K562 (cell line): ENCODE measurements at regions not wholly inside any gene's neighbourhood (a gene's known extent, or its start where the extent isn't known, plus 50 kb on each side); places are given as distances from the start of the nearest gene placed in this dataset.

ENCODE experiments used
- ATAC-seq: fragments of 200-7000 bp; cut with Tn5 transposase; 3 replicates; pipeline ENCODE4 v1.9.1; 2020; ENCODE audit warnings: moderate library complexity
- BruUV-seq: library from RNA; stranded (reverse); fragments of 400-500 nt; replicated peaks from 2 replicates; lab custom pipeline; 2021; lab: Mats Ljungman, UMichigan
- CTCF ChIA-PET: fragments of 300-600 bp; formaldehyde crosslinking; extraction: SDS; loops from one replicate; lab custom pipeline; 2021; ENCODE audit warnings: low intra/inter-chr PET ratio; lab: Yijun Ruan, JAX
- POLR2A ChIA-PET: fragments of 300-600, 350-650 bp; sonication (Branson Sonifier 250); formaldehyde crosslinking; extraction: SDS; loops from one replicate; lab custom pipeline; 2021; ENCODE audit warnings: antibody characterized with exemption, inconsistent platforms; lab: Yijun Ruan, JAX
- DNase-seq, 4 experiments: peaks; one replicate each; pipeline versions ENCODE4 v3.0.0 to v3.0.0-alpha.2; 2011 to 2018; ENCODE audit warnings: low spot score in 3 of 4, mixed read lengths in 3 of 4; ENCODE audit errors: extremely low read depth in 1 of 4
- FAIRE-seq: peaks from 2 replicates; lab custom pipeline; 2011; peaks lifted over from hg19 to GRCh38; lab: Jason Lieb, UNC
- H2AFZ ChIP-seq: 2 replicates; pipeline ENCODE4 v1.6.0; 2011; ENCODE audit warnings: low read depth, low read length, control low read depth, inconsistent platforms
- H3K27ac ChIP-seq: fragments of 200-600 bp; 3 replicates; pipeline ENCODE4 v1.8.0; 2011; ENCODE audit warnings: low read depth, mild to moderate bottlenecking, control low read depth, inconsistent platforms, low read length, moderate library complexity, mixed read lengths; ENCODE audit errors: extremely low read depth
- H3K27me3 ChIP-seq, 2 experiments: fragments of 300-600 bp in 1 of 2; 2 replicates in 1 of 2; 3 replicates in 1 of 2; pipeline versions ENCODE4 v1.6.0 to v1.8.0; 2011; ENCODE audit warnings: inconsistent platforms in 2 of 2, low read length in 2 of 2, mild to moderate bottlenecking in 1 of 2, mixed read lengths in 1 of 2, moderate library complexity in 1 of 2; ENCODE audit not compliant: control insufficient read depth in 2 of 2, insufficient read depth in 2 of 2
- H3K36me3 ChIP-seq: fragments of 300-600 bp; 3 replicates; pipeline ENCODE4 v1.8.0; 2011; ENCODE audit warnings: mild to moderate bottlenecking, low read length, inconsistent platforms; ENCODE audit not compliant: control insufficient read depth, insufficient read depth
- H3K4me1 ChIP-seq, 2 experiments: fragments of 200-600 bp in 1 of 2; replicated peaks in 1 of 2; 2 replicates in 1 of 2; 3 replicates in 1 of 2; pipeline versions ENCODE4 v1.5.1 to v1.8.0; 2011; ENCODE audit warnings: inconsistent platforms in 2 of 2, low read length in 2 of 2, mild to moderate bottlenecking in 1 of 2, mixed read lengths in 1 of 2, moderate library complexity in 1 of 2; ENCODE audit not compliant: control insufficient read depth in 2 of 2, insufficient read depth in 2 of 2
- H3K4me2 ChIP-seq: 2 replicates; pipeline ENCODE4 v1.6.1; 2011; ENCODE audit warnings: low read length, control low read depth, inconsistent platforms, mixed read lengths; ENCODE audit not compliant: insufficient read depth
- H3K4me3 ChIP-seq: fragments of 200-600 bp; sonication (generic), shearing (Covaris generic); 2 replicates; pipeline ENCODE4 v1.5.1; 2016; ENCODE audit warnings: control low read depth, inconsistent platforms
- H3K79me2 ChIP-seq: fragments of 200-600 bp; 3 replicates; pipeline ENCODE4 v1.8.0; 2011; ENCODE audit warnings: low read length, inconsistent platforms; ENCODE audit not compliant: control insufficient read depth, insufficient read depth
- H3K9ac ChIP-seq, 2 experiments: 2 replicates each; pipeline versions ENCODE4 v1.6.0 to v1.6.1; 2011; ENCODE audit warnings: low read depth in 2 of 2, low read length in 2 of 2, control low read depth in 1 of 2, inconsistent platforms in 1 of 2, mild to moderate bottlenecking in 1 of 2, mixed read lengths in 1 of 2; ENCODE audit not compliant: insufficient read depth in 1 of 2
- H3K9me1 ChIP-seq: one replicate; pipeline ENCODE4 v1.6.0; 2011; ENCODE audit warnings: inconsistent platforms, mild to moderate bottlenecking, low read length, moderate library complexity; ENCODE audit not compliant: control insufficient read depth, insufficient read depth
- H3K9me3 ChIP-seq: replicated peaks from 2 replicates; pipeline ENCODE4 v1.5.1; 2011; ENCODE audit warnings: low read depth, low read length, inconsistent platforms; ENCODE audit not compliant: control insufficient read depth, insufficient read depth
- H4K20me1 ChIP-seq: replicated peaks from 2 replicates; pipeline ENCODE4 v1.6.1; 2011; ENCODE audit warnings: low read length, inconsistent platforms, mixed read lengths; ENCODE audit not compliant: control insufficient read depth, insufficient read depth
- HCFC1 ChIP-seq: IDR thresholded peaks from 2 replicates; pipeline ENCODE4 v1.6.1; 2012; ENCODE audit warnings: low read depth, low read length, improper control_type of control experiment
- NFATC3 ChIP-seq: fragments of 450-650 bp; IDR thresholded peaks from 2 replicates; pipeline ENCODE4 v1.6.1; 2017; ENCODE audit warnings: mild to moderate bottlenecking
- POLR2B ChIP-seq: fragments of 450-650 bp; IDR thresholded peaks from 2 replicates; pipeline ENCODE4 v1.6.1; 2018; ENCODE audit warnings: low read depth; ENCODE audit not compliant: partially characterized antibody
- POLR2H ChIP-seq: IDR thresholded peaks from 2 replicates; pipeline ENCODE4 v1.6.1; 2016; ENCODE audit warnings: missing genetic modification characterization, low read depth, mild to moderate bottlenecking, control low read depth, missing compliant biosample characterization, moderate library complexity
- SMARCA5 ChIP-seq: fragments of 450-650 bp; IDR thresholded peaks from 2 replicates; pipeline ENCODE4 v1.6.1; 2016
- TAF15 ChIP-seq: fragments of 200-400 bp; formaldehyde crosslinking; IDR thresholded peaks from 2 replicates; pipeline ENCODE4 v1.6.1; 2017; ENCODE audit warnings: mild to moderate bottlenecking, low read depth, low read length, moderate library complexity
- ZZZ3 ChIP-seq: fragments of 450-650 bp; IDR thresholded peaks from 2 replicates; pipeline ENCODE4 v1.6.1; 2016; ENCODE audit warnings: antibody characterized with exemption, mild to moderate bottlenecking, moderate library complexity
- WGBS: fragments of 100-300 bp; shearing (Covaris generic); methylation state at CpG from one replicate; pipeline ENCODE4 v1.1.6; 2016; ENCODE audit warnings: low coverage, mixed read lengths; ENCODE audit not compliant: insufficient coverage; ENCODE audit errors: missing lambda C conversion rate; 5-methylcytosine and 5-hydroxymethylcytosine counted together
- in situ Hi-C: fragments of 300-500 bp; cut with MboI; formaldehyde crosslinking; loops from 4 replicates; pipeline ENCODE4 v1.15.0; 2018; ENCODE audit warnings: inconsistent platforms, mixed read lengths
- intact Hi-C: fragments of 100-400 bp; cut with micrococcal nuclease; formaldehyde crosslinking; loops from 2 replicates; pipeline ENCODE4 v1.14.2; 2022
- TF ChIP-seq, protein P1 (sequence below), 2 experiments: fragments of 450-650 bp; formaldehyde crosslinking in 1 of 2; IDR thresholded peaks; 2 replicates each; pipeline versions ENCODE4 v1.4.0 to v1.6.1; 2014 to 2020; ENCODE audit warnings: mild to moderate bottlenecking in 2 of 2, borderline replicate concordance in 1 of 2, low read depth in 1 of 2
- TF ChIP-seq, protein P2 (sequence below): IDR thresholded peaks from 2 replicates; pipeline ENCODE4 v1.6.1; 2016; ENCODE audit warnings: missing genetic modification characterization, missing compliant biosample characterization
- TF ChIP-seq, protein P3 (sequence below): sonication (generic); formaldehyde crosslinking; IDR thresholded peaks from 2 replicates; pipeline ENCODE4 v1.8.1; 2023; ENCODE audit warnings: mild to moderate bottlenecking, missing genetic modification reagents
- TF ChIP-seq, protein P4 (sequence below): fragments of 450-650 bp; IDR thresholded peaks from 2 replicates; pipeline ENCODE4 v1.6.1; 2016; ENCODE audit warnings: missing biosample characterization, missing genetic modification characterization

DNA sequence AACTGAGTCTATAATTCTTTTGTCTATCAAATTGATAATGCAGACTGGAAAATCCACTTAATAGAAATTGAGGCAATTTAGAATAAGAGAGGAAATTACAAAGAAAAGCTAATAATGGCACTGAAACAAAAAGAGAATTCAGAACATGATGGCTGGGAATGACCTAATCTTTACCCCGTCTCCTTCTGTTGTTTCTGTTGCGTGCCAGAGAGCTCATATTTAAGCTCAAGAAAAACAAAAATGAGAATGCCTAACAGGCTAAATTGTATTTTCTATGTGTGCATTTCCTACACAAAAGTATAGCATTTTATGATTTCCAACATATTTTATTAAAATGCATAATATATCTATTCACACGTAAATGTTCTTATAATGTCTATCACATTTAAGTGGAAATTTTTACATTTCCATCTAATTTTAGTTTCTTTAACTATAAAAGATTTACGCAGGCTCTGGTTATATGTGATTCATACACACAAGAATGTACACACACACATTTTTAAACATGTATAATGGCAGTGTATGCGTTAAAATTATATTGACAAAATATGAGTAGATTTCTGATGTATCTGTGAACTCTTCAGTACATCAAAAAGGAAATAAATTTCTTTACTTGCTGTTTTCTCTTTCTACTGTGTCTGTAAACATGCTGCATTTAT lies 432.3 kb downstream of the SLITRK6 start:
- Histone ChIP-seq H3K9me3 (no peaks in the 10 kb centered on the region), H3K4me2 (no peak overlapping the region), H3K9ac (no peak overlapping the region), H4K20me1 (no peaks in the 10 kb centered on the region), H2AFZ (no peak overlapping the region), H3K9me1 (no peaks in the 10 kb centered on the region), H3K4me1 (no peaks in the 10 kb centered on the region), H3K4me3 (no peak overlapping the region), H3K79me2 (no peaks in the 10 kb centered on the region), H3K27ac (no peak overlapping the region), H3K27me3 (no peaks in the 10 kb centered on the region), H3K36me3 (no peaks in the 10 kb centered on the region)
- BruUV-seq, result no TSS peak
- intact Hi-C loops, result no loop called here
- no peak for FAIRE-seq
- WGBS, result 0% methylated on average over 5 of the region's 5 CpGs
- ChIA-PET CTCF (no interaction called here), POLR2A (no interaction called here)
- in situ Hi-C loops, result no loop called here
- TF ChIP-seq, protein P1, sequence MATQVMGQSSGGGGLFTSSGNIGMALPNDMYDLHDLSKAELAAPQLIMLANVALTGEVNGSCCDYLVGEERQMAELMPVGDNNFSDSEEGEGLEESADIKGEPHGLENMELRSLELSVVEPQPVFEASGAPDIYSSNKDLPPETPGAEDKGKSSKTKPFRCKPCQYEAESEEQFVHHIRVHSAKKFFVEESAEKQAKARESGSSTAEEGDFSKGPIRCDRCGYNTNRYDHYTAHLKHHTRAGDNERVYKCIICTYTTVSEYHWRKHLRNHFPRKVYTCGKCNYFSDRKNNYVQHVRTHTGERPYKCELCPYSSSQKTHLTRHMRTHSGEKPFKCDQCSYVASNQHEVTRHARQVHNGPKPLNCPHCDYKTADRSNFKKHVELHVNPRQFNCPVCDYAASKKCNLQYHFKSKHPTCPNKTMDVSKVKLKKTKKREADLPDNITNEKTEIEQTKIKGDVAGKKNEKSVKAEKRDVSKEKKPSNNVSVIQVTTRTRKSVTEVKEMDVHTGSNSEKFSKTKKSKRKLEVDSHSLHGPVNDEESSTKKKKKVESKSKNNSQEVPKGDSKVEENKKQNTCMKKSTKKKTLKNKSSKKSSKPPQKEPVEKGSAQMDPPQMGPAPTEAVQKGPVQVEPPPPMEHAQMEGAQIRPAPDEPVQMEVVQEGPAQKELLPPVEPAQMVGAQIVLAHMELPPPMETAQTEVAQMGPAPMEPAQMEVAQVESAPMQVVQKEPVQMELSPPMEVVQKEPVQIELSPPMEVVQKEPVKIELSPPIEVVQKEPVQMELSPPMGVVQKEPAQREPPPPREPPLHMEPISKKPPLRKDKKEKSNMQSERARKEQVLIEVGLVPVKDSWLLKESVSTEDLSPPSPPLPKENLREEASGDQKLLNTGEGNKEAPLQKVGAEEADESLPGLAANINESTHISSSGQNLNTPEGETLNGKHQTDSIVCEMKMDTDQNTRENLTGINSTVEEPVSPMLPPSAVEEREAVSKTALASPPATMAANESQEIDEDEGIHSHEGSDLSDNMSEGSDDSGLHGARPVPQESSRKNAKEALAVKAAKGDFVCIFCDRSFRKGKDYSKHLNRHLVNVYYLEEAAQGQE (IDR thresholded peaks at IDR 0.05; ENCODE audit: borderline replicate concordance), result no peak
- TF ChIP-seq, protein P1 (CRISPR knock-in tag; IDR thresholded peaks at IDR 0.05; ENCODE audit: low read depth), result no peak
- TF ChIP-seq, protein P2, sequence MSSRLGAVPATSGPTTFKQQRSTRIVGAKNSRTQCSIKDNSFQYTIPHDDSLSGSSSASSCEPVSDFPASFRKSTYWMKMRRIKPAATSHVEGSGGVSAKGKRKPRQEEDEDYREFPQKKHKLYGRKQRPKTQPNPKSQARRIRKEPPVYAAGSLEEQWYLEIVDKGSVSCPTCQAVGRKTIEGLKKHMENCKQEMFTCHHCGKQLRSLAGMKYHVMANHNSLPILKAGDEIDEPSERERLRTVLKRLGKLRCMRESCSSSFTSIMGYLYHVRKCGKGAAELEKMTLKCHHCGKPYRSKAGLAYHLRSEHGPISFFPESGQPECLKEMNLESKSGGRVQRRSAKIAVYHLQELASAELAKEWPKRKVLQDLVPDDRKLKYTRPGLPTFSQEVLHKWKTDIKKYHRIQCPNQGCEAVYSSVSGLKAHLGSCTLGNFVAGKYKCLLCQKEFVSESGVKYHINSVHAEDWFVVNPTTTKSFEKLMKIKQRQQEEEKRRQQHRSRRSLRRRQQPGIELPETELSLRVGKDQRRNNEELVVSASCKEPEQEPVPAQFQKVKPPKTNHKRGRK, result no peak
- no peak for TF ChIP-seq SMARCA5
- no peak for TF ChIP-seq POLR2H (tag)
- TF ChIP-seq POLR2B, result no peak
- TF ChIP-seq, protein P3, sequence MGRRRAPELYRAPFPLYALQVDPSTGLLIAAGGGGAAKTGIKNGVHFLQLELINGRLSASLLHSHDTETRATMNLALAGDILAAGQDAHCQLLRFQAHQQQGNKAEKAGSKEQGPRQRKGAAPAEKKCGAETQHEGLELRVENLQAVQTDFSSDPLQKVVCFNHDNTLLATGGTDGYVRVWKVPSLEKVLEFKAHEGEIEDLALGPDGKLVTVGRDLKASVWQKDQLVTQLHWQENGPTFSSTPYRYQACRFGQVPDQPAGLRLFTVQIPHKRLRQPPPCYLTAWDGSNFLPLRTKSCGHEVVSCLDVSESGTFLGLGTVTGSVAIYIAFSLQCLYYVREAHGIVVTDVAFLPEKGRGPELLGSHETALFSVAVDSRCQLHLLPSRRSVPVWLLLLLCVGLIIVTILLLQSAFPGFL (CRISPR knock-in tag), result no peak
- TF ChIP-seq, protein P4, sequence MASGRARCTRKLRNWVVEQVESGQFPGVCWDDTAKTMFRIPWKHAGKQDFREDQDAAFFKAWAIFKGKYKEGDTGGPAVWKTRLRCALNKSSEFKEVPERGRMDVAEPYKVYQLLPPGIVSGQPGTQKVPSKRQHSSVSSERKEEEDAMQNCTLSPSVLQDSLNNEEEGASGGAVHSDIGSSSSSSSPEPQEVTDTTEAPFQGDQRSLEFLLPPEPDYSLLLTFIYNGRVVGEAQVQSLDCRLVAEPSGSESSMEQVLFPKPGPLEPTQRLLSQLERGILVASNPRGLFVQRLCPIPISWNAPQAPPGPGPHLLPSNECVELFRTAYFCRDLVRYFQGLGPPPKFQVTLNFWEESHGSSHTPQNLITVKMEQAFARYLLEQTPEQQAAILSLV, result no peak
- TF ChIP-seq HCFC1, result no peak
- no peak for TF ChIP-seq TAF15
- no peak for TF ChIP-seq NFATC3
- no peak for TF ChIP-seq ZZZ3
- ATAC-seq, result no peak
- no peak for DNase-seq
